Stomach (tissue), 8 donors: ENCODE measurements at regions not wholly inside any gene's neighbourhood (a gene's known extent, or its start where the extent isn't known, plus 50 kb on each side); places are given as distances from the start of the nearest gene placed in this dataset.
A peak's percentile ranks its signal among the peaks of the same experiment; 100 is the strongest.

Experiments
- DNase-seq, 2 donors: peaks; one replicate each; pipeline versions ENCODE4 v3.0.0 to v3.0.0-alpha.2; 2013 to 2019
- H3K27ac ChIP-seq, 5 donors: fragments of 200-600 bp in 4 of 5; sonication (generic) in 4 of 5; one replicate each; pipeline ENCODE4 v1.5.1; 2013 to 2019; ENCODE audit warnings: mild to moderate bottlenecking in 1 of 5, moderate library complexity in 1 of 5
- H3K27me3 ChIP-seq, 3 donors: fragments of 200-600 bp; sonication (generic); one replicate each; pipeline ENCODE4 v1.5.1; 2017 to 2019; ENCODE audit warnings: mixed run types in 1 of 3
- H3K36me3 ChIP-seq, 4 donors: fragments of 200-600 bp; sonication (generic); 1 replicate in 3 of 4; 2 replicates in 1 of 4; pipeline ENCODE4 v1.5.1; 2016 to 2019
- H3K4me1 ChIP-seq, 4 donors: fragments of 200-600 bp; sonication (generic); one replicate each; pipeline ENCODE4 v1.5.1; 2016 to 2019
- H3K4me3 ChIP-seq, 4 donors: fragments of 200-600 bp; sonication (generic) in 3 of 4; one replicate each; pipeline ENCODE4 v1.5.1; 2016 to 2019; ENCODE audit warnings: mild to moderate bottlenecking in 1 of 4
- H3K9me3 ChIP-seq, 4 donors: fragments of 200-600 bp; sonication (generic); one replicate each; pipeline ENCODE4 v1.5.1; 2016 to 2019
- EP300 ChIP-seq: sonication (generic); formaldehyde crosslinking; IDR thresholded peaks from one replicate; pipeline ENCODE4 v1.6.1; 2017; ENCODE audit warnings: antibody characterized with exemption
- POLR2A ChIP-seq, 4 donors: fragments of 450-650 bp; IDR thresholded peaks; one replicate each; pipeline ENCODE4 v1.6.1; 2016; ENCODE audit warnings: antibody characterized with exemption in 4 of 4, control low read depth in 2 of 4, mild to moderate bottlenecking in 1 of 4, moderate library complexity in 1 of 4
- POLR2AphosphoS5 ChIP-seq, 3 donors: sonication (generic); formaldehyde crosslinking; IDR thresholded peaks; one replicate each; pipeline ENCODE4 v1.6.1; 2016; ENCODE audit warnings: antibody characterized with exemption in 3 of 3
- WGBS, 5 donors: extraction: QIAGEN DNeasy Blood & Tissue Kit in 3 of 5; methylation state at CpG; one replicate each; pipeline versions ENCODE4 v1.1.5 to v1.1.7; 2013 to 2018; 5-methylcytosine and 5-hydroxymethylcytosine counted together
- intact Hi-C: fragments of 100-400 bp; cut with DNase I; formaldehyde crosslinking; loops from one replicate; pipeline ENCODE4 v1.15.1; 2023; ENCODE audit warnings: low total_unique reads
- TF ChIP-seq, protein P1 (sequence below), 7 experiments: fragments of 450-650 bp in 4 of 7; fragments of 200-600 bp in 3 of 7; sonication (generic) in 3 of 7; IDR thresholded peaks; one replicate each; pipeline ENCODE4 v1.5.1; 2016 to 2019; ENCODE audit warnings: antibody characterized with exemption in 7 of 7, control low read depth in 2 of 7, mild to moderate bottlenecking in 1 of 7
- donor health status: healthy with polysubstance abuse.
- donor health status: Bipolar disorder and iron deficiency.
- donor health status: healthy.

GRCh38 chr1:164921493-164921892 lies 362.5 kb downstream of the PBX1 start:
- DNase-seq: no peak
- Histone ChIP-seq H3K9me3 (no peaks in the 10 kb centered on the region), H3K27ac (no peak overlapping the region), H3K4me3 (no peak overlapping the region), H3K4me1 (peaks cover 0 to 20% (median 0%) of the 10 kb centered on the region in 4 donors), H3K36me3 (no peaks in the 10 kb centered on the region), H3K27me3 (no peaks in the 10 kb centered on the region)
- intact Hi-C loops: no loop called here
- no peak for TF ChIP-seq EP300
- TF ChIP-seq, protein P1, sequence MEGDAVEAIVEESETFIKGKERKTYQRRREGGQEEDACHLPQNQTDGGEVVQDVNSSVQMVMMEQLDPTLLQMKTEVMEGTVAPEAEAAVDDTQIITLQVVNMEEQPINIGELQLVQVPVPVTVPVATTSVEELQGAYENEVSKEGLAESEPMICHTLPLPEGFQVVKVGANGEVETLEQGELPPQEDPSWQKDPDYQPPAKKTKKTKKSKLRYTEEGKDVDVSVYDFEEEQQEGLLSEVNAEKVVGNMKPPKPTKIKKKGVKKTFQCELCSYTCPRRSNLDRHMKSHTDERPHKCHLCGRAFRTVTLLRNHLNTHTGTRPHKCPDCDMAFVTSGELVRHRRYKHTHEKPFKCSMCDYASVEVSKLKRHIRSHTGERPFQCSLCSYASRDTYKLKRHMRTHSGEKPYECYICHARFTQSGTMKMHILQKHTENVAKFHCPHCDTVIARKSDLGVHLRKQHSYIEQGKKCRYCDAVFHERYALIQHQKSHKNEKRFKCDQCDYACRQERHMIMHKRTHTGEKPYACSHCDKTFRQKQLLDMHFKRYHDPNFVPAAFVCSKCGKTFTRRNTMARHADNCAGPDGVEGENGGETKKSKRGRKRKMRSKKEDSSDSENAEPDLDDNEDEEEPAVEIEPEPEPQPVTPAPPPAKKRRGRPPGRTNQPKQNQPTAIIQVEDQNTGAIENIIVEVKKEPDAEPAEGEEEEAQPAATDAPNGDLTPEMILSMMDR (IDR thresholded peaks at IDR 0.05): no peak
- TF ChIP-seq POLR2A (IDR thresholded peaks at IDR 0.05): no peak
- no peak for TF ChIP-seq POLR2AphosphoS5 (IDR thresholded peaks at IDR 0.05)
- 69 to 86% (median 79%) methylated on average over 5 of the region's 5 CpGs for WGBS, 5 donors

DNA sequence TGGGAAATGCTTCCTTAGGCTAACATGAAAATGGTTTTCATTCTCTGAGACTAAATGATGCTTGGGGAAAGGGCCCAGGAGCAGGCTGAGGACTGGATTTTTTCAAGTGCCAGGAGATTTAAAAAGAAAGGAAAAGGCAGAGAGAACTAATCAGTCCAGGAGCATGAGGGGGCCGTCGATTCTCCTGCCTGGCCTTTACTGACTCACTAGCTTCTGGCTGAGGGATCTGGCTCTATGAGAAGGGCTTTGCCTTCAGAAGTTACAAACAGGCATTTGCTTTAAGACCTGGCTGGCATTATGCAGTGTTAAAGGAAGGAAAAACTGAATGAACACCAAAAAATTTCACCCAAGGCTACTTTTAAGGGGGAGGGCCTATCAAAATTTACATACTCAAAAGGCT lies 359.2 kb downstream of the PBX1 start:
- TF ChIP-seq POLR2AphosphoS5 (IDR thresholded peaks at IDR 0.05) (no peak), POLR2A (IDR thresholded peaks at IDR 0.05) (no peak), EP300 (no peak)
- TF ChIP-seq, protein P1 (IDR thresholded peaks at IDR 0.05): no peak
- intact Hi-C loops: no loop called here
- no peaks in the 10 kb centered on the region for H3K27me3 ChIP-seq
- no peaks in the 10 kb centered on the region for H3K36me3 ChIP-seq
- no peak overlapping the region for H3K4me3 ChIP-seq
- H3K4me1 ChIP-seq: peaks cover 0 to 20% (median 0%) of the 10 kb centered on the region in 4 donors
- no peak for DNase-seq
- no peaks in the 10 kb centered on the region for H3K9me3 ChIP-seq
- peak overlapping the region in 2 of 5 donors; percentile 6 to 57 for H3K27ac ChIP-seq
- 47 to 70% (median 64%) methylated on average over 2 of the region's 2 CpGs for WGBS, 5 donors

DNA sequence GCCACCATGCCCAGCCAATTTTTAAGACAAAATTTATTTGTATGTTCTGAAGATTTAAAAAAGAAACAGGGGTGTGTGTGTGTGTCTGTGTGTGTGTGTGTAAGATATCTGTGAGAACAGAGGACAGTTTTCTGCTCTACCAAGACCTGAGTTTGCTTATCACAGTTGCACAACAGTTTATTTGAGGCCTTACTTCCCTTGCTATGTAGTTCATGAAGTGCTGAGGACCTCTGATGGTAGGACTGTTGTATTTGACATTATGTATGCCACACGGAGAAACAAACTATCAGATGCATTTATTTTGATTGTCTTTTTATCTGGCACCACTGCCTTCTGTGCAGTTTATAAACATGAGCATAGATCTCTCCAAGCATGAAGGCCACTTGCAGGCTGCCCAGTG lies 355.2 kb downstream of the PBX1 start:
- no peak overlapping the region for H3K27ac ChIP-seq
- no peak overlapping the region for H3K4me3 ChIP-seq
- peak in 1 of 2 donors; percentile 74 for DNase-seq
- peaks cover 0 to 18% (median 0%) of the 10 kb centered on the region in 4 donors for H3K4me1 ChIP-seq
- intact Hi-C loops: no loop called here
- H3K27me3 ChIP-seq: no peaks in the 10 kb centered on the region
- H3K36me3 ChIP-seq: no peaks in the 10 kb centered on the region
- WGBS, 5 donors: 0 to 27% (median 14%) methylated on average over 1 of the region's 1 CpG
- H3K9me3 ChIP-seq: no peaks in the 10 kb centered on the region
- no peak for TF ChIP-seq POLR2A (IDR thresholded peaks at IDR 0.05)
- no peak for TF ChIP-seq EP300
- TF ChIP-seq, protein P1 (IDR thresholded peaks at IDR 0.05): no peak
- no peak for TF ChIP-seq POLR2AphosphoS5 (IDR thresholded peaks at IDR 0.05)

GRCh38 chr1:164912290-164912689 lies 353.3 kb downstream of the PBX1 start:
- Histone ChIP-seq H3K27me3 (no peaks in the 10 kb centered on the region), H3K27ac (no peak overlapping the region), H3K4me3 (no peak overlapping the region), H3K4me1 (no peaks in the 10 kb centered on the region), H3K9me3 (no peaks in the 10 kb centered on the region), H3K36me3 (no peaks in the 10 kb centered on the region)
- intact Hi-C loops: no loop called here
- TF ChIP-seq EP300: no peak
- no peak for TF ChIP-seq POLR2A (IDR thresholded peaks at IDR 0.05)
- TF ChIP-seq, protein P1 (IDR thresholded peaks at IDR 0.05): no peak
- TF ChIP-seq POLR2AphosphoS5 (IDR thresholded peaks at IDR 0.05): no peak
- WGBS, 5 donors: 89 to 96% (median 92%) methylated on average over 8 of the region's 8 CpGs
- DNase-seq: no peak
